Prostate gland (tissue), 2 donors: ENCODE measurements at regions not wholly inside any gene's neighbourhood (a gene's known extent, or its start where the extent isn't known, plus 50 kb on each side); places are given as distances from the start of the nearest gene placed in this dataset.
A peak's percentile ranks its signal among the peaks of the same experiment; 100 is the strongest.

Experiments used
- DNase-seq: peaks from one replicate; pipeline ENCODE4 v3.0.0-alpha.2; 2019; ENCODE audit warnings: low spot score
- H3K27ac ChIP-seq, 2 donors: fragments of 200-600 bp; sonication (generic); 2 replicates each; pipeline ENCODE4 v1.5.1; 2017 to 2019
- H3K27me3 ChIP-seq: fragments of 200-600 bp; sonication (generic); replicated peaks from 2 replicates; pipeline ENCODE4 v1.5.1; 2019; ENCODE audit not compliant: insufficient read depth
- H3K36me3 ChIP-seq, 2 donors: fragments of 200-600 bp; sonication (generic); 1 replicate in 1 of 2; 2 replicates in 1 of 2; pipeline versions ENCODE4 v1.5.1 to v1.8.1; 2017 to 2019
- H3K4me1 ChIP-seq: fragments of 200-600 bp; sonication (generic); replicated peaks from 2 replicates; pipeline ENCODE4 v1.5.1; 2019
- H3K4me3 ChIP-seq, 2 donors: fragments of 200-600 bp; sonication (generic); 2 replicates each; pipeline ENCODE4 v1.5.1; 2017 to 2019
- H3K9me3 ChIP-seq: fragments of 200-600 bp; sonication (generic); 2 replicates; pipeline ENCODE4 v1.5.1; 2017
- POLR2A ChIP-seq: fragments of 450-650 bp; IDR thresholded peaks from one replicate; pipeline ENCODE4 v1.6.1; 2016; ENCODE audit warnings: antibody characterized with exemption, mild to moderate bottlenecking
- POLR2AphosphoS5 ChIP-seq: sonication (generic); formaldehyde crosslinking; IDR thresholded peaks from one replicate; pipeline ENCODE4 v1.6.1; 2017; ENCODE audit warnings: antibody characterized with exemption
- WGBS: methylation state at CpG from one replicate; pipeline ENCODE4 v1.1.5; 2018; 5-methylcytosine and 5-hydroxymethylcytosine counted together
- intact Hi-C: fragments of 100-400 bp; cut with DNase I; formaldehyde crosslinking; loops from one replicate; pipeline ENCODE4 v1.14.2; 2022
- TF ChIP-seq, protein P1 (sequence below), 4 experiments: fragments of 200-600 bp in 2 of 4; fragments of 450-650 bp in 2 of 4; sonication (generic) in 2 of 4; IDR thresholded peaks; 1 replicate in 3 of 4; 2 replicates in 1 of 4; pipeline ENCODE4 v1.5.1; 2016 to 2019; ENCODE audit warnings: antibody characterized with exemption in 4 of 4, mild to moderate bottlenecking in 2 of 4, moderate library complexity in 2 of 4

DNA sequence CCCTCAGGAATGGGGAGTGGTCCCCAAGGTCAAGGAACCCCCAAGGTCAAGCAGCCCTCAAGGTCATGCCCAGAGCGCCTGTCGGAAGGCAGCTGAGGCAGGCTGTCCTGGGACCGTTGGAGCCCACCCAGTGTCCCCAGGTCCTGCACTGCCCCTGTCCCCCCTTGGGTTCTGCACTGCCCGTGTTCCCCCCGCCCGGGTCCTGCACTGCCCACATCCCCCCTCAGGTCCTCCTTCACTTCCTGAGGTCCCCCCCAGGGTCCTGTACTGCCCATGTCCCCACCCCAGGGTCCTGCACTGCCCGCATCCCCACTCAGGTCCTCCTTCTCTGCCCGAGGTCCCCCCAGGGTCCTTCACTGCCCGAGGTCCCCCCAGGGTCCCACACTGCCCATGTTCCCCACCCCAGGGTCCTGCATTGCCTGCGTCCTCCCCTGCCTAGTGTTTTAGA, 1073.0 kb downstream of the BRD1 start:
- Histone ChIP-seq H3K4me3 (no peak overlapping the region), H3K27me3 (no peaks in the 10 kb centered on the region), H3K9me3 (no peaks in the 10 kb centered on the region), H3K36me3 (no peaks in the 10 kb centered on the region), H3K27ac (no peak overlapping the region), H3K4me1 (no peaks in the 10 kb centered on the region)
- 95% methylated on average over 10 of the region's 10 CpGs for WGBS
- peak; percentile 3 for DNase-seq
- TF ChIP-seq POLR2AphosphoS5 (no peak), POLR2A (no peak)
- TF ChIP-seq, protein P1, sequence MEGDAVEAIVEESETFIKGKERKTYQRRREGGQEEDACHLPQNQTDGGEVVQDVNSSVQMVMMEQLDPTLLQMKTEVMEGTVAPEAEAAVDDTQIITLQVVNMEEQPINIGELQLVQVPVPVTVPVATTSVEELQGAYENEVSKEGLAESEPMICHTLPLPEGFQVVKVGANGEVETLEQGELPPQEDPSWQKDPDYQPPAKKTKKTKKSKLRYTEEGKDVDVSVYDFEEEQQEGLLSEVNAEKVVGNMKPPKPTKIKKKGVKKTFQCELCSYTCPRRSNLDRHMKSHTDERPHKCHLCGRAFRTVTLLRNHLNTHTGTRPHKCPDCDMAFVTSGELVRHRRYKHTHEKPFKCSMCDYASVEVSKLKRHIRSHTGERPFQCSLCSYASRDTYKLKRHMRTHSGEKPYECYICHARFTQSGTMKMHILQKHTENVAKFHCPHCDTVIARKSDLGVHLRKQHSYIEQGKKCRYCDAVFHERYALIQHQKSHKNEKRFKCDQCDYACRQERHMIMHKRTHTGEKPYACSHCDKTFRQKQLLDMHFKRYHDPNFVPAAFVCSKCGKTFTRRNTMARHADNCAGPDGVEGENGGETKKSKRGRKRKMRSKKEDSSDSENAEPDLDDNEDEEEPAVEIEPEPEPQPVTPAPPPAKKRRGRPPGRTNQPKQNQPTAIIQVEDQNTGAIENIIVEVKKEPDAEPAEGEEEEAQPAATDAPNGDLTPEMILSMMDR (IDR thresholded peaks at IDR 0.05), result no peak
- intact Hi-C loops, result no loop called here

DNA sequence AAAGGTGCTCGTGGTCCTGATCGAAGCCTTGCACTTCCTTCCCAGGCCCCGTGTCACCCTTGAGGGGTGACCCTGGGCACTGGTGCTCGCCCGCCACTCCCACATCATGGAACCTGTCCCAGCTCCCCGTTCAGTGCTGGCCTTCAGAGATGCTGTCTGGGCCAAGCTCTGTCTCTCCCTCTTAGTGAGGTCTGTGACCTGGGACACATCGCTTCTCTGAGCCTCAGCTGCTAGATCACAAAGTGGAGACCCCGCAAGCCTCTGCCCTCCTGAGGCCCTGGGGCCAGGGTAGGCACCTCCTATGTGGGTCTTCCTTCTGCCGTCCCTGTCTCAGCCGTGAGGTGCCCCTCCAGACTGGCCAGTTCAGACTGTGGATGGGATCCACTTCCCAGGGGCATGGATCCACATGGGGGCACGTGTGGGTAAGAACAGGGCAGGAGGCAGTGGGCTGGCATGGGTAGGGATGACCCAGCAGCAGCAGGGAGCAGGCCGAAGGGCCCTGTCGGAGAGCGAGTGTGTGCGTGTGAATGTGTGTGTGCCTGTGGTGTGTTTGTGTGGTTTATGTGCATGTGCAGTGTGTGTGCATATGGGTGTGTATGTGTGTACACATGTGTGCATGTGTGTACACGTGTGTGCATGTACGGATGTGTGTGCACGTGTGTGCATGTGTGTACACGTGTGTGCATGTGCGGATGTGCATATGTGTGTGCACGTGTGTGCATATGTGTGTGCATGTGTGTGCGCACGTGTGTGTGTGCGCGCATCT, 1073.7 kb downstream of the BRD1 start:
- intact Hi-C loops, result no loop called here
- DNase-seq, result peak; percentile 2

DNA sequence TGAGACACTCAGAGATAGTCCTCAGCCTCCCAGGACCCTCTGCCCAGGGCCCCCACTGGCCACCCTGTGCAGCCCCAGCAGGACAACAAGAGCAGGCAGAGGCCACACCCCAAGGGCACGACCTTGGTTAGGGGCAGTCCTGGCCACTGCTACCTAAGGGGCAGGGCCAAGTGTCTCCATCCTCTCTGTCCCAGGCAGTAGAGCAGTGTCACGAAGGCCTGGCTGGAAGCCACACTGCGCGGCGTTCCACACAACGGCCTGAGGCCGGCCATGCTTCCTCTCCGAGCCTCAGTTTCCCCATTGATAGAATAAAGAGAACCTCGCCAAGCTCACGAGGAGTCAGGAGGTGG, 1074.3 kb downstream of the BRD1 start:
- WGBS, result 89% methylated on average over 10 of the region's 10 CpGs
- Histone ChIP-seq H3K27me3 (no peaks in the 10 kb centered on the region), H3K4me3 (no peak overlapping the region), H3K27ac (no peak overlapping the region), H3K4me1 (no peaks in the 10 kb centered on the region), H3K9me3 (no peaks in the 10 kb centered on the region), H3K36me3 (no peaks in the 10 kb centered on the region)
- peak; percentile 2 for DNase-seq
- TF ChIP-seq POLR2AphosphoS5, result no peak
- no peak for TF ChIP-seq POLR2A
- TF ChIP-seq, protein P1 (IDR thresholded peaks at IDR 0.05), result no peak
- intact Hi-C loops, result no loop called here

More for the DNA sequence above, 1073.7 kb downstream of the BRD1 start:
- no peaks in the 10 kb centered on the region for H3K9me3 ChIP-seq
- 92% methylated on average over 25 of the region's 25 CpGs for WGBS
- TF ChIP-seq POLR2AphosphoS5 (no peak), POLR2A (no peak)
- TF ChIP-seq, protein P1 (IDR thresholded peaks at IDR 0.05), result no peak
- H3K27ac ChIP-seq, result no peak overlapping the region
- no peak overlapping the region for H3K4me3 ChIP-seq
- H3K27me3 ChIP-seq, result no peaks in the 10 kb centered on the region
- no peaks in the 10 kb centered on the region for H3K36me3 ChIP-seq
- H3K4me1 ChIP-seq, result no peaks in the 10 kb centered on the region

DNA sequence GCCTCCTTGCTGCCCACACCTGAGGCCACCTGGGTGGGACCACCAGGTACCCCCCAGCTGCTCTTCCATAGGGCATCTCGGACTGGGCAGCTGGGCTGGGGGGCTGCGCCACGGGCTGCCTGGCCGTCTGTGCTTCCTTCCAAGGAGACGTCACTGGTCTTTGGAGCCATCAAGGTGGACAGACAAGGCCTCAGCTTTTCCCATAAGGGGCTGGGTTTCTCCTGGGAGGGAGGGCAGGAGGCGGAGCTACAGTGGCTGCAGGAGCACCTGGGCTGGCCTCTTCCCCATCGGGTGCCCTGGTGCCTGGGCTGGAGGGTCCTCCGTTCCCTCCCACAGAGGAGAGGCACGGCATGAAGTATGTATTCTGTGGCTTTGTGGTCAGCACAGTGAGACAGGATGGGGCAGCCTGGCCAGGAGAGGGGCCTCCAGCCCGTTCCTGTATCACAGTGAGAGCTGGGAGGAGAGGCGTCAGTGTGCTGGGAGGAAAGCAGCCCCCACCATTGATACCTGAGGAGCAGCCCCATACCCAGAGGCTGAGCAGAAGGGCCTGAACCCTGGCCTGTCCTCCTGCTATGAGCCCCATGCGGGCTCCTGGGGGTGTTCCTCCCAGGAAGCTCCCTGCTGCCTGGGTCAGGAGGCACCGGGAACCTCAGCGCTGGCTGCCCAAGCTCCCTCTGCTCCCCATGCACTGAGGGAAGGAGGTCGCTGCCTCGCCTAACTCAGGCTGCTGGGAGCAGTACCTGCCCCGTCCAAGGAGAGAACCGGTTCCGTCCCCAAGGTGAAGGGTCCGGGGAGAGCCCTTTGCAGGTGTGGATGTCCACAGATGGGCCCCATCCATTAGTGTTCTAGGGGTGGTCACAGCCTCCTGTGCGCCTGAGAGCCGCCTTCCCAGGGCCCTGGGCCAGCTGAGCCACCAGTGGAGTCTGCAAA, 1075.0 kb downstream of the BRD1 start:
- DNase-seq, result no peak
- H3K9me3 ChIP-seq, result no peaks in the 10 kb centered on the region
- no peaks in the 10 kb centered on the region for H3K27me3 ChIP-seq
- 72% methylated on average over 21 of the region's 22 CpGs for WGBS
- no peak overlapping the region for H3K27ac ChIP-seq
- no peak overlapping the region for H3K4me3 ChIP-seq
- intact Hi-C loops, result no loop called here
- H3K4me1 ChIP-seq, result no peaks in the 10 kb centered on the region
- no peaks in the 10 kb centered on the region for H3K36me3 ChIP-seq
- no peak for TF ChIP-seq POLR2A
- TF ChIP-seq, protein P1 (IDR thresholded peaks at IDR 0.05), result no peak
- TF ChIP-seq POLR2AphosphoS5, result no peak
